Loucy (cell line): ENCODE measurements at regions not wholly inside any gene's neighbourhood (a gene's known extent, or its start where the extent isn't known, plus 50 kb on each side); places are given as distances from the start of the nearest gene placed in this dataset.

Experiments
- EZH2phosphoT487 ChIP-seq: fragments of 200-600 bp; IDR thresholded peaks from 2 replicates; pipeline ENCODE4 v1.6.1; 2018; ENCODE audit warnings: antibody characterized with exemption, mild to moderate bottlenecking, moderate library complexity, borderline replicate concordance
- TF ChIP-seq, protein P1 (sequence below): fragments of 200-600 bp; sonication (generic); conservative IDR thresholded peaks from 2 replicates; pipeline ENCODE4 v1.5.1; 2014; ENCODE audit warnings: mild to moderate bottlenecking, antibody characterized with exemption, low read length

DNA sequence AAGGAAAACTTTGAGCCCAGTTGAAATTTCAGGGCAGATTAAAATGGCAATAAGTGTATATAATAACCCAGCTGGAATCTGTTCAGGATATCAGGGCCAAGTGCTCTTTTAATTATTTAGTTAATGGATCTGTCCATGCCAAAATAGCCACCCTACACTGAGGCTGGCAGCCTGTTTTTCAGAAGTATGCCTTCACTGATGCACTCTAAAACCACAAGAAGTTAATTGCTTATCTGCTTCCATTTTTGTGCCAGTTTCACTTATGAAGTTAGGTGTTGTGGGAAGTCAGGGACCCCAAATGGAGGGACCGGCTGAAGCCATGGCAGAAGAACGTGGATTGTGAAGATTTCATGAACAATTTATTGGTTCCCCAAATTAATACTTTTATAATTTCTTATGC lies 960.3 kb downstream of the C4orf33 start:
- TF ChIP-seq, protein P1, sequence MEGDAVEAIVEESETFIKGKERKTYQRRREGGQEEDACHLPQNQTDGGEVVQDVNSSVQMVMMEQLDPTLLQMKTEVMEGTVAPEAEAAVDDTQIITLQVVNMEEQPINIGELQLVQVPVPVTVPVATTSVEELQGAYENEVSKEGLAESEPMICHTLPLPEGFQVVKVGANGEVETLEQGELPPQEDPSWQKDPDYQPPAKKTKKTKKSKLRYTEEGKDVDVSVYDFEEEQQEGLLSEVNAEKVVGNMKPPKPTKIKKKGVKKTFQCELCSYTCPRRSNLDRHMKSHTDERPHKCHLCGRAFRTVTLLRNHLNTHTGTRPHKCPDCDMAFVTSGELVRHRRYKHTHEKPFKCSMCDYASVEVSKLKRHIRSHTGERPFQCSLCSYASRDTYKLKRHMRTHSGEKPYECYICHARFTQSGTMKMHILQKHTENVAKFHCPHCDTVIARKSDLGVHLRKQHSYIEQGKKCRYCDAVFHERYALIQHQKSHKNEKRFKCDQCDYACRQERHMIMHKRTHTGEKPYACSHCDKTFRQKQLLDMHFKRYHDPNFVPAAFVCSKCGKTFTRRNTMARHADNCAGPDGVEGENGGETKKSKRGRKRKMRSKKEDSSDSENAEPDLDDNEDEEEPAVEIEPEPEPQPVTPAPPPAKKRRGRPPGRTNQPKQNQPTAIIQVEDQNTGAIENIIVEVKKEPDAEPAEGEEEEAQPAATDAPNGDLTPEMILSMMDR = no peak
- TF ChIP-seq EZH2phosphoT487 = no peak
